MM.1S (cell line): ENCODE measurements at regions not wholly inside any gene's neighbourhood (a gene's known extent, or its start where the extent isn't known, plus 50 kb on each side); places are given as distances from the start of the nearest gene placed in this dataset.

Experiments used
- EZH2 ChIP-seq: fragments of 300-600 bp; sonication (generic); optimal IDR thresholded peaks from 2 replicates; pipeline ENCODE3; 2017; ENCODE audit warnings: low read depth, mild to moderate bottlenecking, antibody characterized with exemption, low read length, mixed read lengths
- EZH2phosphoT487 ChIP-seq: fragments of 300-600 bp; sonication (generic); IDR thresholded peaks from 2 replicates; pipeline ENCODE4 v1.6.1; 2018; ENCODE audit warnings: antibody characterized with exemption, low read length
- TF ChIP-seq, protein P1 (sequence below): fragments of 300-600 bp; sonication (generic); IDR thresholded peaks from 2 replicates; pipeline ENCODE4 v1.5.1; 2016; ENCODE audit warnings: antibody characterized with exemption, low read length, mixed read lengths

DNA sequence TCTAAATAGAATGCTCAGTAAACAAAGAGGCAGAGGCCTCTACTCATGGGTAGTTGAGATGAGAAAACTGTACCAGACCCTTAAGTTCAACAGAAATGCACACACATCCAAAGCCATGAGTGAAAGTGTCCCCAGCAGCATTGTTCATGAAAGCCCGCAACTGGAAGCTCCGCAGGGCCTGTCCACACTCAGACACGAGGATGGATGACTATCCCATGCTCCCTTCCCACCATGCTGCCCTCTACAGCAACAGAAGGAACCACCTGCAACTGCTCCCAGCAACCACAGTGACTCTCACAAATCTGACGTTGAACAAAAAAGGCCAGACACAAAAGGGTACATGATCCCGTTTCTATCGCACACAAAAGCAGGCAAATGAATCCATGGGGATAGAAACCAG, 76.9 kb upstream of the ANO1 start:
- TF ChIP-seq, protein P1, sequence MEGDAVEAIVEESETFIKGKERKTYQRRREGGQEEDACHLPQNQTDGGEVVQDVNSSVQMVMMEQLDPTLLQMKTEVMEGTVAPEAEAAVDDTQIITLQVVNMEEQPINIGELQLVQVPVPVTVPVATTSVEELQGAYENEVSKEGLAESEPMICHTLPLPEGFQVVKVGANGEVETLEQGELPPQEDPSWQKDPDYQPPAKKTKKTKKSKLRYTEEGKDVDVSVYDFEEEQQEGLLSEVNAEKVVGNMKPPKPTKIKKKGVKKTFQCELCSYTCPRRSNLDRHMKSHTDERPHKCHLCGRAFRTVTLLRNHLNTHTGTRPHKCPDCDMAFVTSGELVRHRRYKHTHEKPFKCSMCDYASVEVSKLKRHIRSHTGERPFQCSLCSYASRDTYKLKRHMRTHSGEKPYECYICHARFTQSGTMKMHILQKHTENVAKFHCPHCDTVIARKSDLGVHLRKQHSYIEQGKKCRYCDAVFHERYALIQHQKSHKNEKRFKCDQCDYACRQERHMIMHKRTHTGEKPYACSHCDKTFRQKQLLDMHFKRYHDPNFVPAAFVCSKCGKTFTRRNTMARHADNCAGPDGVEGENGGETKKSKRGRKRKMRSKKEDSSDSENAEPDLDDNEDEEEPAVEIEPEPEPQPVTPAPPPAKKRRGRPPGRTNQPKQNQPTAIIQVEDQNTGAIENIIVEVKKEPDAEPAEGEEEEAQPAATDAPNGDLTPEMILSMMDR: no peak
- TF ChIP-seq EZH2: no peak
- TF ChIP-seq EZH2phosphoT487: no peak
